ENCODE measurements at regions not wholly inside any gene's neighbourhood (a gene's known extent, or its start where the extent isn't known, plus 50 kb on each side); places are given as distances from the start of the nearest gene placed in this dataset.

- ChIA-PET POLR2A (no interaction called here), CTCF (interaction anchor here (0.6 to 3.0 kb wide), 20 partner anchors 8 to 1053 kb away, joined by 3 to 42 read pairs (median 4); no protein-coding TSS in a partner anchor)
- no peak overlapping the region for H3K9ac ChIP-seq (ENCODE audit: low read length)
- no peak overlapping the region for H3K4me2 ChIP-seq (replicated peaks; ENCODE audit: low read depth, low read length, poor library complexity, severe bottlenecking)
- no peak overlapping the region for H2AFZ ChIP-seq (ENCODE audit: insufficient read depth, low read depth, low read length, poor library complexity, severe bottlenecking)
- no peak overlapping the region for H3K27ac ChIP-seq (ENCODE audit: low read length in 2 of 2)
- 92% methylated on average over 2 of the region's 4 CpGs for WGBS (ENCODE audit: insufficient coverage)
- H3K4me1 ChIP-seq (ENCODE audit: control insufficient read depth in 2 of 2, insufficient read depth in 2 of 2, low read length in 2 of 2) = no peaks in the 10 kb centered on the region
- no peaks in the 10 kb centered on the region for H3K79me2 ChIP-seq (ENCODE audit: control insufficient read depth, insufficient read depth, low read length)
- Mint-ChIP-seq H3K27ac (no peak overlapping the region), H3K4me3 (no peak overlapping the region), H3K4me1 (no peaks in the 10 kb centered on the region), H3K9me3 (ENCODE audit: insufficient read depth) (no peaks in the 10 kb centered on the region), H3K27me3 (no peaks in the 10 kb centered on the region)
- no peaks in the 10 kb centered on the region for H4K20me1 ChIP-seq (ENCODE audit: control insufficient read depth, insufficient read depth, low read length, poor library complexity, severe bottlenecking)
- ATAC-seq (ENCODE audit: low read depth) = no peak
- no peak overlapping the region for H3K4me3 ChIP-seq (ENCODE audit: control extremely low read depth in 1 of 5, extremely low read depth in 1 of 5, insufficient read depth in 1 of 5, low read depth in 2 of 5, low read length in 4 of 5)
- no peaks in the 10 kb centered on the region for H3K9me3 ChIP-seq (ENCODE audit: control extremely low read depth in 1 of 3, control insufficient read depth in 2 of 3, insufficient read depth in 1 of 3, low read length in 2 of 3)
- intact Hi-C loops (cut with micrococcal nuclease) = loop anchor here (5.0 kb wide), 1 partner anchor 882 kb away; no protein-coding TSS in a partner anchor
- H3K36me3 ChIP-seq (replicated peaks in 1 of 2; ENCODE audit: control extremely low read depth in 1 of 2, control insufficient read depth in 1 of 2, extremely low read depth in 1 of 2, insufficient read depth in 2 of 2, low read length in 1 of 2) = no peaks in the 10 kb centered on the region
- no peaks in the 10 kb centered on the region for H3K27me3 ChIP-seq (replicated peaks in 1 of 4; ENCODE audit: control extremely low read depth in 1 of 4, control insufficient read depth in 3 of 4, insufficient read depth in 4 of 4, low read length in 3 of 4)
- no peak for DNase-seq
- TF ChIP-seq, protein P1, sequence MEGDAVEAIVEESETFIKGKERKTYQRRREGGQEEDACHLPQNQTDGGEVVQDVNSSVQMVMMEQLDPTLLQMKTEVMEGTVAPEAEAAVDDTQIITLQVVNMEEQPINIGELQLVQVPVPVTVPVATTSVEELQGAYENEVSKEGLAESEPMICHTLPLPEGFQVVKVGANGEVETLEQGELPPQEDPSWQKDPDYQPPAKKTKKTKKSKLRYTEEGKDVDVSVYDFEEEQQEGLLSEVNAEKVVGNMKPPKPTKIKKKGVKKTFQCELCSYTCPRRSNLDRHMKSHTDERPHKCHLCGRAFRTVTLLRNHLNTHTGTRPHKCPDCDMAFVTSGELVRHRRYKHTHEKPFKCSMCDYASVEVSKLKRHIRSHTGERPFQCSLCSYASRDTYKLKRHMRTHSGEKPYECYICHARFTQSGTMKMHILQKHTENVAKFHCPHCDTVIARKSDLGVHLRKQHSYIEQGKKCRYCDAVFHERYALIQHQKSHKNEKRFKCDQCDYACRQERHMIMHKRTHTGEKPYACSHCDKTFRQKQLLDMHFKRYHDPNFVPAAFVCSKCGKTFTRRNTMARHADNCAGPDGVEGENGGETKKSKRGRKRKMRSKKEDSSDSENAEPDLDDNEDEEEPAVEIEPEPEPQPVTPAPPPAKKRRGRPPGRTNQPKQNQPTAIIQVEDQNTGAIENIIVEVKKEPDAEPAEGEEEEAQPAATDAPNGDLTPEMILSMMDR (IDR thresholded peaks at IDR 0.05) = no peak
- TF ChIP-seq EZH2 (IDR thresholded peaks at IDR 0.05; ENCODE audit: borderline replicate concordance, insufficient read depth, low read depth, low read length, poor library complexity, severe bottlenecking) = no peak
Measured at GRCh38 chr14:53295372-53295771, 142.2 kb upstream of the DDHD1 start.

DNA sequence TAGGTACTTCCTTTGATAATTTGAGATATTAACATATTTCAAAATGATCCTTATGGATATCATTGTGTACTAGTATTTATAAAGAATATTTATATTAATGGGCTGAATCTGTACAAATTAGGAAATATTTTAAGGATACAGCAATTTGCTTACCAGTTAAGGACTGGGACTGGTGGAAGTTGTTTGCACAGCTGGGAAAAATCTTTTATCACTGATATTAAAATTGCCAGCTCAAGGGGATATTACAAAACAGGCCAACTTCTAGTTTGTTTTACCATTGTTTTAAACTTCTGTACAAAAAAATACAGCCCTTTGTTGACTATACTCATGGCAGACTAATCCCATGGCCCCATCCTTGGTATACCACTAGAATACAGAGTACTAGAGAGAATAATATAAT lies 133.2 kb upstream of the DDHD1 start:
- Histone ChIP-seq H3K4me1 (ENCODE audit: control insufficient read depth in 2 of 2, insufficient read depth in 2 of 2, low read length in 2 of 2) (no peaks in the 10 kb centered on the region), H3K4me3 (ENCODE audit: control extremely low read depth in 1 of 5, extremely low read depth in 1 of 5, insufficient read depth in 1 of 5, low read depth in 2 of 5, low read length in 4 of 5) (no peak overlapping the region), H4K20me1 (ENCODE audit: control insufficient read depth, insufficient read depth, low read length, poor library complexity, severe bottlenecking) (no peaks in the 10 kb centered on the region), H3K4me2 (replicated peaks; ENCODE audit: low read depth, low read length, poor library complexity, severe bottlenecking) (no peak overlapping the region), H2AFZ (ENCODE audit: insufficient read depth, low read depth, low read length, poor library complexity, severe bottlenecking) (no peak overlapping the region), H3K9me3 (ENCODE audit: control extremely low read depth in 1 of 3, control insufficient read depth in 2 of 3, insufficient read depth in 1 of 3, low read length in 2 of 3) (peaks cover 0 to 4% (median 2%) of the 10 kb centered on the region in 3 donors), H3K79me2 (ENCODE audit: control insufficient read depth, insufficient read depth, low read length) (no peaks in the 10 kb centered on the region), H3K36me3 (replicated peaks in 1 of 2; ENCODE audit: control extremely low read depth in 1 of 2, control insufficient read depth in 1 of 2, extremely low read depth in 1 of 2, insufficient read depth in 2 of 2, low read length in 1 of 2) (no peaks in the 10 kb centered on the region), H3K9ac (ENCODE audit: low read length) (no peak overlapping the region), H3K27me3 (replicated peaks in 1 of 4; ENCODE audit: control extremely low read depth in 1 of 4, control insufficient read depth in 3 of 4, insufficient read depth in 4 of 4, low read length in 3 of 4) (no peaks in the 10 kb centered on the region), H3K27ac (ENCODE audit: low read length in 2 of 2) (no peak overlapping the region)
- Mint-ChIP-seq H3K9me3 (ENCODE audit: insufficient read depth) (no peaks in the 10 kb centered on the region), H3K4me1 (no peaks in the 10 kb centered on the region), H3K4me3 (no peak overlapping the region), H3K27me3 (no peaks in the 10 kb centered on the region), H3K27ac (no peak overlapping the region)
- intact Hi-C loops (cut with micrococcal nuclease) = no loop called here
- ChIA-PET CTCF (interaction anchor here (3.4 kb wide), 1 partner anchor 9 kb away, joined by 17 read pairs; no protein-coding TSS in a partner anchor), POLR2A (no interaction called here)
- no peak for DNase-seq
- no peak for ATAC-seq (ENCODE audit: low read depth)
- TF ChIP-seq EZH2 (IDR thresholded peaks at IDR 0.05; ENCODE audit: borderline replicate concordance, insufficient read depth, low read depth, low read length, poor library complexity, severe bottlenecking) = no peak
- TF ChIP-seq, protein P1 (IDR thresholded peaks at IDR 0.05) = no peak

Data from B cell (primary cell).